GM23338 (cell line): ENCODE measurements at regions not wholly inside any gene's neighbourhood (a gene's known extent, or its start where the extent isn't known, plus 50 kb on each side); places are given as distances from the start of the nearest gene placed in this dataset.
A peak's percentile ranks its signal among the peaks of the same experiment; 100 is the strongest.

Source experiments
- ATAC-seq: fragments of 200-7000 bp; cut with Tn5 transposase; 3 replicates; pipeline ENCODE4 v1.9.1; 2020
- DNase-seq: peaks from one replicate; pipeline ENCODE4 v3.0.0-alpha.2; 2015; ENCODE audit warnings: low spot score
- H2AFZ ChIP-seq: fragments of 200-600 bp; sonication (generic); 2 replicates; pipeline ENCODE4 v1.8.0; 2016; ENCODE audit warnings: antibody characterized with exemption, mild to moderate bottlenecking, moderate library complexity
- H3F3A ChIP-seq: fragments of 200-600 bp; sonication (generic); replicated peaks from 2 replicates; pipeline ENCODE4 v1.8.0; 2017; ENCODE audit warnings: antibody characterized with exemption, mixed run types, low read depth
- H3K27ac ChIP-seq: fragments of 200-600 bp; sonication (generic); 2 replicates; pipeline ENCODE4 v1.6.1; 2016; ENCODE audit warnings: low read depth
- H3K27me3 ChIP-seq: fragments of 200-600 bp; sonication (generic); 2 replicates; pipeline ENCODE4 v1.8.0; 2016; ENCODE audit warnings: mild to moderate bottlenecking, mixed run types, moderate library complexity; ENCODE audit not compliant: insufficient read depth
- H3K36me3 ChIP-seq: fragments of 200-600 bp; sonication (generic); 2 replicates; pipeline ENCODE4 v1.8.0; 2016; ENCODE audit warnings: mild to moderate bottlenecking; ENCODE audit not compliant: insufficient read depth
- H3K4me1 ChIP-seq: fragments of 200-600 bp; sonication (generic); 2 replicates; pipeline ENCODE4 v1.8.0; 2016; ENCODE audit warnings: mild to moderate bottlenecking, moderate library complexity; ENCODE audit not compliant: insufficient read depth
- H3K4me2 ChIP-seq: fragments of 200-600 bp; sonication (generic); 2 replicates; pipeline ENCODE4 v1.7.1; 2017; ENCODE audit warnings: mixed run types
- H3K4me3 ChIP-seq: fragments of 200-600 bp; sonication (generic); 2 replicates; pipeline ENCODE4 v1.6.1; 2016; ENCODE audit warnings: mixed run types
- H3K79me2 ChIP-seq: fragments of 200-600 bp; sonication (generic); replicated peaks from 2 replicates; pipeline ENCODE4 v1.8.0; 2017; ENCODE audit warnings: mild to moderate bottlenecking; ENCODE audit not compliant: insufficient read depth
- H3K9me2 ChIP-seq: fragments of 200-600 bp; sonication (generic); 2 replicates; pipeline ENCODE4 v1.8.0; 2017; ENCODE audit not compliant: insufficient read depth
- H4K20me1 ChIP-seq: fragments of 200-600 bp; sonication (generic); replicated peaks from 2 replicates; pipeline ENCODE4 v1.8.0; 2017; ENCODE audit warnings: mild to moderate bottlenecking; ENCODE audit not compliant: insufficient read depth
- H3K27ac Mint-ChIP-seq: 2 replicates; pipeline ENCODE4 v1.8.0; 2020; ENCODE audit warnings: inconsistent platforms, mild to moderate bottlenecking, moderate library complexity, mixed read lengths
- H3K27me3 Mint-ChIP-seq: 3 replicates; pipeline ENCODE4 v1.8.0; 2022; ENCODE audit warnings: low read depth, mild to moderate bottlenecking, moderate library complexity, mixed read lengths, inconsistent platforms; ENCODE audit not compliant: insufficient read depth, poor library complexity
- H3K36me3 Mint-ChIP-seq: 3 replicates; pipeline ENCODE4 v1.8.0; 2021; ENCODE audit warnings: low read depth, mild to moderate bottlenecking, inconsistent platforms, moderate library complexity, mixed read lengths
- H3K4me1 Mint-ChIP-seq: 3 replicates; pipeline ENCODE4 v1.8.0; 2020; ENCODE audit warnings: mild to moderate bottlenecking, inconsistent platforms, mixed read lengths
- H3K4me3 Mint-ChIP-seq: 3 replicates; pipeline ENCODE4 v1.8.0; 2021; ENCODE audit warnings: moderate library complexity, mild to moderate bottlenecking, inconsistent platforms, mixed read lengths
- H3K9me3 Mint-ChIP-seq: 3 replicates; pipeline ENCODE4 v1.8.0; 2020; ENCODE audit warnings: moderate library complexity, mild to moderate bottlenecking, inconsistent platforms, mixed read lengths
- CREB1 ChIP-seq: fragments of 250-450 bp; sonication (Bioruptor Pico); IDR thresholded peaks from 2 replicates; pipeline ENCODE4 v1.5.0; 2020; ENCODE audit warnings: low read depth, mild to moderate bottlenecking, moderate library complexity
- CTCF ChIP-seq, 2 experiments: fragments of 200-600 bp in 1 of 2; sonication (generic) in 1 of 2; conservative IDR thresholded peaks; 2 replicates each; pipeline versions ENCODE4 v1.5.1 to v1.6.1; 2016 to 2017; ENCODE audit warnings: antibody characterized with exemption in 2 of 2, low read depth in 2 of 2, mild to moderate bottlenecking in 2 of 2, moderate library complexity in 1 of 2
- ETS1 ChIP-seq: IDR thresholded peaks from 2 replicates; pipeline ENCODE4 v1.6.1; 2016; ENCODE audit warnings: antibody characterized with exemption
- EZH2 ChIP-seq: fragments of 200-600 bp; sonication (generic); IDR thresholded peaks from one replicate; pipeline ENCODE4 v1.8.0; 2017; ENCODE audit warnings: antibody characterized with exemption, mild to moderate bottlenecking, low read depth; ENCODE audit not compliant: unreplicated experiment
- EZH2phosphoT487 ChIP-seq: fragments of 200-600 bp; sonication (generic); IDR thresholded peaks from one replicate; pipeline ENCODE4 v1.8.1; 2018; ENCODE audit warnings: antibody characterized with exemption; ENCODE audit not compliant: unreplicated experiment
- JUNB ChIP-seq: IDR thresholded peaks from one replicate; pipeline ENCODE4 v1.6.1; 2016; ENCODE audit warnings: antibody characterized with exemption; ENCODE audit not compliant: unreplicated experiment
- NANOG ChIP-seq: IDR thresholded peaks from 2 replicates; pipeline ENCODE4 v1.6.1; 2016; ENCODE audit warnings: antibody characterized with exemption, borderline replicate concordance
- POLR2AphosphoS5 ChIP-seq: IDR thresholded peaks from 2 replicates; pipeline ENCODE4 v1.6.1; 2016; ENCODE audit warnings: antibody characterized with exemption, low read depth
- REST ChIP-seq: IDR thresholded peaks from one replicate; pipeline ENCODE4 v1.6.1; 2018; ENCODE audit warnings: antibody characterized with exemption; ENCODE audit not compliant: unreplicated experiment
- STAT1 ChIP-seq: IDR thresholded peaks from one replicate; pipeline ENCODE4 v1.6.1; 2016; ENCODE audit warnings: antibody characterized with exemption; ENCODE audit not compliant: unreplicated experiment
- ZNF114 ChIP-seq: fragments of 250-450 bp; sonication (Bioruptor Pico); IDR thresholded peaks from 2 replicates; pipeline ENCODE4 v1.5.0; 2020; ENCODE audit warnings: mild to moderate bottlenecking, moderate library complexity
- ZNF331 ChIP-seq: fragments of 250-450 bp; sonication (Bioruptor Pico); IDR thresholded peaks from 2 replicates; pipeline ENCODE4 v1.5.0; 2020; ENCODE audit warnings: low read depth, mild to moderate bottlenecking, moderate library complexity
- ZNF462 ChIP-seq: fragments of 250-450 bp; sonication (Bioruptor Pico); IDR thresholded peaks from 2 replicates; pipeline ENCODE4 v1.5.0; 2020; ENCODE audit warnings: mild to moderate bottlenecking, moderate library complexity

- TF ChIP-seq ZNF462 (peak; percentile 99), EZH2phosphoT487 (no peak)
Observed at GRCh38 chr1:69244211-69244610, 323.5 kb upstream of the LRRC7 start (continued).

- no peaks in the 10 kb centered on the region for H3F3A ChIP-seq
- no peak overlapping the region for H3K4me2 ChIP-seq
- H2AFZ ChIP-seq: no peak overlapping the region
- H3K36me3 Mint-ChIP-seq: no peaks in the 10 kb centered on the region
- H3K4me1 Mint-ChIP-seq: peaks cover 23% of the 10 kb centered on the region
- no peaks in the 10 kb centered on the region; the same call in 1 of the 2 replicates for H3K27me3 ChIP-seq
- no peak overlapping the region for H3K4me3 Mint-ChIP-seq
- ATAC-seq (no peak), DNase-seq (peak; percentile 73)
- no peaks in the 10 kb centered on the region for H4K20me1 ChIP-seq
- H3K27ac Mint-ChIP-seq: no peak overlapping the region
- no peaks in the 10 kb centered on the region for H3K36me3 ChIP-seq
- H3K4me1 ChIP-seq: peaks cover 25% of the 10 kb centered on the region; the same call in 1 of the 2 replicates
- H3K79me2 ChIP-seq: no peaks in the 10 kb centered on the region
- H3K9me3 Mint-ChIP-seq: no peaks in the 10 kb centered on the region
- peaks cover 20% of the 10 kb centered on the region for H3K27me3 Mint-ChIP-seq
- no peak overlapping the region for H3K27ac ChIP-seq
- peaks cover 5% of the 10 kb centered on the region; the same call in 1 of the 2 replicates for H3K9me2 ChIP-seq
- no peak overlapping the region for H3K4me3 ChIP-seq
- no peak for TF ChIP-seq REST
- no peak for TF ChIP-seq EZH2
- TF ChIP-seq ETS1: no peak
- no peak for TF ChIP-seq JUNB
- TF ChIP-seq CTCF (conservative IDR thresholded peaks at IDR 0.05; ENCODE audit: low read depth in 2 of 2): no peak
- TF ChIP-seq ZNF331: no peak
- no peak for TF ChIP-seq ZNF114 (CRISPR knock-in tag)
- TF ChIP-seq STAT1: no peak
- TF ChIP-seq EZH2phosphoT487: no peak
- TF ChIP-seq POLR2AphosphoS5: no peak
- no peak for TF ChIP-seq CREB1 (CRISPR knock-in tag)
- no peak for TF ChIP-seq NANOG
Observed at GRCh38 chr1:69246109-69246508, 321.6 kb upstream of the LRRC7 start.
